OCI-LY3 (cell line): ENCODE measurements at regions not wholly inside any gene's neighbourhood (a gene's known extent, or its start where the extent isn't known, plus 50 kb on each side); places are given as distances from the start of the nearest gene placed in this dataset.

Source experiments
- H2AFZ ChIP-seq: fragments of 200-600, 300-600 bp; shearing (Covaris generic); 2 replicates; pipeline ENCODE4 v1.6.0; 2014; ENCODE audit warnings: antibody characterized with exemption, low read depth, low read length
- H3K27ac ChIP-seq: fragments of 200-600, 300-600 bp; sonication (generic); 2 replicates; pipeline ENCODE4 v1.5.1; 2014; ENCODE audit warnings: mild to moderate bottlenecking, low read length, moderate library complexity, mixed read lengths
- H3K27me3 ChIP-seq: fragments of 200-600, 300-600 bp; sonication (generic); 2 replicates; pipeline ENCODE4 v1.6.1; 2014; ENCODE audit warnings: low read depth, low read length, mixed read lengths
- H3K36me3 ChIP-seq: fragments of 200-600, 300-600 bp; sonication (generic); replicated peaks from 2 replicates; pipeline ENCODE3; 2014; ENCODE audit warnings: low read depth, low read length, mixed read lengths
- H3K4me1 ChIP-seq: fragments of 300-600, 200-600 bp; sonication (generic); 2 replicates; pipeline ENCODE4 v1.6.1; 2014; ENCODE audit warnings: low read length, mixed read lengths
- H3K4me2 ChIP-seq: fragments of 200-600, 300-600 bp; sonication (generic); 2 replicates; pipeline ENCODE4 v1.6.1; 2014; ENCODE audit warnings: low read length, mixed read lengths
- H3K4me3 ChIP-seq: fragments of 300-600, 200-600 bp; sonication (generic); 2 replicates; pipeline ENCODE4 v1.5.1; 2014; ENCODE audit warnings: antibody characterized with exemption, mild to moderate bottlenecking, low read length, moderate library complexity
- H3K79me2 ChIP-seq: fragments of 300-600, 200-600 bp; shearing (Covaris generic); 2 replicates; pipeline ENCODE4 v1.6.1; 2014; ENCODE audit warnings: mild to moderate bottlenecking, low read length, mixed read lengths
- H3K9ac ChIP-seq: fragments of 300-600, 200-600 bp; shearing (Covaris generic); 2 replicates; pipeline ENCODE4 v1.6.0; 2014; ENCODE audit warnings: mild to moderate bottlenecking, low read length, moderate library complexity
- H3K9me3 ChIP-seq: fragments of 200-600, 300-600 bp; shearing (Covaris generic); 2 replicates; pipeline ENCODE4 v1.6.1; 2014; ENCODE audit warnings: low read length, mixed read lengths; ENCODE audit not compliant: insufficient read depth
- H4K20me1 ChIP-seq: fragments of 200-600, 300-600 bp; sonication (generic); 2 replicates; pipeline ENCODE4 v1.6.1; 2016; ENCODE audit warnings: low read length, mixed read lengths; ENCODE audit not compliant: insufficient read depth
- CTCF ChIP-seq: fragments of 200-600, 300-600 bp; sonication (generic); IDR thresholded peaks from 2 replicates; pipeline ENCODE4 v1.5.1; 2014; ENCODE audit warnings: antibody characterized with exemption, low read length, low read depth
- EZH2phosphoT487 ChIP-seq: fragments of 200-600 bp; shearing (Covaris generic); IDR thresholded peaks from 2 replicates; pipeline ENCODE4 v1.6.1; 2018; ENCODE audit warnings: antibody characterized with exemption, mixed run types, low read depth

- H3K36me3 ChIP-seq, result peaks cover 16% of the 10 kb centered on the region
- H4K20me1 ChIP-seq, result no peaks in the 10 kb centered on the region
- peaks cover 41% of the 10 kb centered on the region for H3K4me1 ChIP-seq
- no peak overlapping the region for H2AFZ ChIP-seq
- peaks cover 12% of the 10 kb centered on the region; the same call in 1 of the 2 replicates for H3K9me3 ChIP-seq
- H3K4me3 ChIP-seq, result no peak overlapping the region
- peak overlapping the region; percentile 64; the same call in 1 of the 2 replicates for H3K27ac ChIP-seq
- H3K4me2 ChIP-seq, result no peak overlapping the region
- H3K27me3 ChIP-seq, result no peaks in the 10 kb centered on the region
- H3K9ac ChIP-seq, result no peak overlapping the region
- H3K79me2 ChIP-seq, result no peaks in the 10 kb centered on the region
- TF ChIP-seq EZH2phosphoT487 (no peak), CTCF (no peak)
Observed at GRCh38 chr14:53836551-53836950, 120.1 kb downstream of the BMP4 start.

- Histone ChIP-seq H3K9ac (no peak overlapping the region), H3K27me3 (no peaks in the 10 kb centered on the region), H3K36me3 (no peaks in the 10 kb centered on the region), H3K9me3 (no peaks in the 10 kb centered on the region), H3K4me2 (no peak overlapping the region), H3K4me3 (no peak overlapping the region), H3K27ac (no peak overlapping the region), H3K79me2 (no peaks in the 10 kb centered on the region), H4K20me1 (no peaks in the 10 kb centered on the region), H2AFZ (no peak overlapping the region), H3K4me1 (peaks cover 19% of the 10 kb centered on the region)
- no peak for TF ChIP-seq CTCF
- no peak for TF ChIP-seq EZH2phosphoT487
Observed at GRCh38 chr14:53828820-53829219, 127.8 kb downstream of the BMP4 start.

- peak overlapping the region; percentile 86 for H3K27ac ChIP-seq
- no peaks in the 10 kb centered on the region for H3K9me3 ChIP-seq
- peak overlapping the region; percentile 3; the same call in 1 of the 2 replicates for H2AFZ ChIP-seq
- H4K20me1 ChIP-seq, result no peaks in the 10 kb centered on the region
- peak overlapping the region; percentile 35 for H3K4me2 ChIP-seq
- peak overlapping the region; percentile 32; the same call in 1 of the 2 replicates for H3K9ac ChIP-seq
- TF ChIP-seq EZH2phosphoT487 (no peak), CTCF (no peak)
- H3K4me3 ChIP-seq, result no peak overlapping the region
- H3K27me3 ChIP-seq, result no peaks in the 10 kb centered on the region
- no peaks in the 10 kb centered on the region for H3K36me3 ChIP-seq
- H3K4me1 ChIP-seq, result peaks cover 17% of the 10 kb centered on the region
- no peaks in the 10 kb centered on the region for H3K79me2 ChIP-seq
Observed at GRCh38 chr14:53824061-53824460, 132.6 kb downstream of the BMP4 start.

GRCh38 chr14:53814392-53814791 lies 142.2 kb downstream of the BMP4 start:
- no peak overlapping the region for H3K27ac ChIP-seq
- no peak for TF ChIP-seq CTCF
- no peak for TF ChIP-seq EZH2phosphoT487
- H3K79me2 ChIP-seq, result no peaks in the 10 kb centered on the region
- H3K9ac ChIP-seq, result no peak overlapping the region
- no peaks in the 10 kb centered on the region for H3K27me3 ChIP-seq
- no peaks in the 10 kb centered on the region for H4K20me1 ChIP-seq
- no peak overlapping the region for H3K4me2 ChIP-seq
- H3K4me3 ChIP-seq, result no peak overlapping the region
- no peak overlapping the region for H2AFZ ChIP-seq
- H3K9me3 ChIP-seq, result no peaks in the 10 kb centered on the region
- no peaks in the 10 kb centered on the region for H3K4me1 ChIP-seq
- peaks cover 3% of the 10 kb centered on the region for H3K36me3 ChIP-seq
